Right lobe of liver (tissue), 4 donors: ENCODE measurements at regions not wholly inside any gene's neighbourhood (a gene's known extent, or its start where the extent isn't known, plus 50 kb on each side); places are given as distances from the start of the nearest gene placed in this dataset.

Source experiments
- CTCF ChIP-seq, 4 donors: fragments of 200-600 bp in 3 of 4; fragments of 450-650 bp in 1 of 4; IDR thresholded peaks; one replicate each; pipeline versions ENCODE4 v1.5.1 to v1.8.0; 2016 to 2022; ENCODE audit warnings: antibody characterized with exemption in 4 of 4, mild to moderate bottlenecking in 2 of 4
- POLR2A ChIP-seq: fragments of 450-650 bp; IDR thresholded peaks from one replicate; pipeline ENCODE4 v1.6.1; 2017; ENCODE audit warnings: antibody characterized with exemption, mild to moderate bottlenecking
- donor health status: DM: no; HTN: no; CAD: no.
- donor health status: DM: no; HTN: no; CAD: no.
- donor health status: DM: no; HTN: yes; CAD: no.

DNA sequence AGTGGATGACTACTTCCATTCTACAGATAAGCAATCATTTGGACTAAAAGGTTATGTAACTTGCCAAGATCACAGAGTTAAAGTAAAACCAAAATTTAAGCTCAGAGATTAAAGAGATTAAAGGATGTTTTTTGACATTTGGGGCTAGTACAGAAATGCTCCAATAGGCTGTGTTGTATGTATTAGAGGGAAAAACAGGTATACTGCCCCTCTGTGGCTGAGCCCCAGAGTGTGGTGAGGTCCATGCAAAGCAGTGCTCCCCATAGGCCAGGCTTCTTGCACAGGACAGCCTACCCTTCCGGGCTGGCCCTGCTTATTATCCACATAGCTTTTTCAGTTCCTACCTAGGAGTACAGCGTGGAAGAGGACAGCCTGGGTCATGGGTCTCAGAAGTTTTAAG lies 322.8 kb downstream of the POM121L12 start:
- TF ChIP-seq CTCF (IDR thresholded peaks at IDR 0.05) = no peak
- TF ChIP-seq POLR2A = no peak
